GM23338 (cell line): ENCODE measurements at regions not wholly inside any gene's neighbourhood (a gene's known extent, or its start where the extent isn't known, plus 50 kb on each side); places are given as distances from the start of the nearest gene placed in this dataset.

Source experiments
- ATAC-seq: fragments of 200-7000 bp; cut with Tn5 transposase; 3 replicates; pipeline ENCODE4 v1.9.1; 2020
- DNase-seq: peaks from one replicate; pipeline ENCODE4 v3.0.0-alpha.2; 2015; ENCODE audit warnings: low spot score
- H2AFZ ChIP-seq: fragments of 200-600 bp; sonication (generic); 2 replicates; pipeline ENCODE4 v1.8.0; 2016; ENCODE audit warnings: antibody characterized with exemption, mild to moderate bottlenecking, moderate library complexity
- H3F3A ChIP-seq: fragments of 200-600 bp; sonication (generic); replicated peaks from 2 replicates; pipeline ENCODE4 v1.8.0; 2017; ENCODE audit warnings: antibody characterized with exemption, mixed run types, low read depth
- H3K27ac ChIP-seq: fragments of 200-600 bp; sonication (generic); 2 replicates; pipeline ENCODE4 v1.6.1; 2016; ENCODE audit warnings: low read depth
- H3K27me3 ChIP-seq: fragments of 200-600 bp; sonication (generic); 2 replicates; pipeline ENCODE4 v1.8.0; 2016; ENCODE audit warnings: mild to moderate bottlenecking, mixed run types, moderate library complexity; ENCODE audit not compliant: insufficient read depth
- H3K36me3 ChIP-seq: fragments of 200-600 bp; sonication (generic); 2 replicates; pipeline ENCODE4 v1.8.0; 2016; ENCODE audit warnings: mild to moderate bottlenecking; ENCODE audit not compliant: insufficient read depth
- H3K4me1 ChIP-seq: fragments of 200-600 bp; sonication (generic); 2 replicates; pipeline ENCODE4 v1.8.0; 2016; ENCODE audit warnings: mild to moderate bottlenecking, moderate library complexity; ENCODE audit not compliant: insufficient read depth
- H3K4me2 ChIP-seq: fragments of 200-600 bp; sonication (generic); 2 replicates; pipeline ENCODE4 v1.7.1; 2017; ENCODE audit warnings: mixed run types
- H3K4me3 ChIP-seq: fragments of 200-600 bp; sonication (generic); 2 replicates; pipeline ENCODE4 v1.6.1; 2016; ENCODE audit warnings: mixed run types
- H3K79me2 ChIP-seq: fragments of 200-600 bp; sonication (generic); replicated peaks from 2 replicates; pipeline ENCODE4 v1.8.0; 2017; ENCODE audit warnings: mild to moderate bottlenecking; ENCODE audit not compliant: insufficient read depth
- H3K9me2 ChIP-seq: fragments of 200-600 bp; sonication (generic); 2 replicates; pipeline ENCODE4 v1.8.0; 2017; ENCODE audit not compliant: insufficient read depth
- H4K20me1 ChIP-seq: fragments of 200-600 bp; sonication (generic); replicated peaks from 2 replicates; pipeline ENCODE4 v1.8.0; 2017; ENCODE audit warnings: mild to moderate bottlenecking; ENCODE audit not compliant: insufficient read depth
- H3K27ac Mint-ChIP-seq: 2 replicates; pipeline ENCODE4 v1.8.0; 2020; ENCODE audit warnings: inconsistent platforms, mild to moderate bottlenecking, moderate library complexity, mixed read lengths
- H3K27me3 Mint-ChIP-seq: 3 replicates; pipeline ENCODE4 v1.8.0; 2022; ENCODE audit warnings: low read depth, mild to moderate bottlenecking, moderate library complexity, mixed read lengths, inconsistent platforms; ENCODE audit not compliant: insufficient read depth, poor library complexity
- H3K36me3 Mint-ChIP-seq: 3 replicates; pipeline ENCODE4 v1.8.0; 2021; ENCODE audit warnings: low read depth, mild to moderate bottlenecking, inconsistent platforms, moderate library complexity, mixed read lengths
- H3K4me1 Mint-ChIP-seq: 3 replicates; pipeline ENCODE4 v1.8.0; 2020; ENCODE audit warnings: mild to moderate bottlenecking, inconsistent platforms, mixed read lengths
- H3K4me3 Mint-ChIP-seq: 3 replicates; pipeline ENCODE4 v1.8.0; 2021; ENCODE audit warnings: moderate library complexity, mild to moderate bottlenecking, inconsistent platforms, mixed read lengths
- H3K9me3 Mint-ChIP-seq: 3 replicates; pipeline ENCODE4 v1.8.0; 2020; ENCODE audit warnings: moderate library complexity, mild to moderate bottlenecking, inconsistent platforms, mixed read lengths
- CREB1 ChIP-seq: fragments of 250-450 bp; sonication (Bioruptor Pico); IDR thresholded peaks from 2 replicates; pipeline ENCODE4 v1.5.0; 2020; ENCODE audit warnings: low read depth, mild to moderate bottlenecking, moderate library complexity
- CTCF ChIP-seq, 2 experiments: fragments of 200-600 bp in 1 of 2; sonication (generic) in 1 of 2; conservative IDR thresholded peaks; 2 replicates each; pipeline versions ENCODE4 v1.5.1 to v1.6.1; 2016 to 2017; ENCODE audit warnings: antibody characterized with exemption in 2 of 2, low read depth in 2 of 2, mild to moderate bottlenecking in 2 of 2, moderate library complexity in 1 of 2
- ETS1 ChIP-seq: IDR thresholded peaks from 2 replicates; pipeline ENCODE4 v1.6.1; 2016; ENCODE audit warnings: antibody characterized with exemption
- EZH2 ChIP-seq: fragments of 200-600 bp; sonication (generic); IDR thresholded peaks from one replicate; pipeline ENCODE4 v1.8.0; 2017; ENCODE audit warnings: antibody characterized with exemption, mild to moderate bottlenecking, low read depth; ENCODE audit not compliant: unreplicated experiment
- EZH2phosphoT487 ChIP-seq: fragments of 200-600 bp; sonication (generic); IDR thresholded peaks from one replicate; pipeline ENCODE4 v1.8.1; 2018; ENCODE audit warnings: antibody characterized with exemption; ENCODE audit not compliant: unreplicated experiment
- JUNB ChIP-seq: IDR thresholded peaks from one replicate; pipeline ENCODE4 v1.6.1; 2016; ENCODE audit warnings: antibody characterized with exemption; ENCODE audit not compliant: unreplicated experiment
- NANOG ChIP-seq: IDR thresholded peaks from 2 replicates; pipeline ENCODE4 v1.6.1; 2016; ENCODE audit warnings: antibody characterized with exemption, borderline replicate concordance
- POLR2AphosphoS5 ChIP-seq: IDR thresholded peaks from 2 replicates; pipeline ENCODE4 v1.6.1; 2016; ENCODE audit warnings: antibody characterized with exemption, low read depth
- REST ChIP-seq: IDR thresholded peaks from one replicate; pipeline ENCODE4 v1.6.1; 2018; ENCODE audit warnings: antibody characterized with exemption; ENCODE audit not compliant: unreplicated experiment
- STAT1 ChIP-seq: IDR thresholded peaks from one replicate; pipeline ENCODE4 v1.6.1; 2016; ENCODE audit warnings: antibody characterized with exemption; ENCODE audit not compliant: unreplicated experiment
- ZNF114 ChIP-seq: fragments of 250-450 bp; sonication (Bioruptor Pico); IDR thresholded peaks from 2 replicates; pipeline ENCODE4 v1.5.0; 2020; ENCODE audit warnings: mild to moderate bottlenecking, moderate library complexity
- ZNF331 ChIP-seq: fragments of 250-450 bp; sonication (Bioruptor Pico); IDR thresholded peaks from 2 replicates; pipeline ENCODE4 v1.5.0; 2020; ENCODE audit warnings: low read depth, mild to moderate bottlenecking, moderate library complexity

- Histone ChIP-seq H3K4me3 (no peak overlapping the region), H3K27me3 (no peaks in the 10 kb centered on the region), H3K9me2 (0 out of 2 replicates have a peak, but pooled peaks cover 8% of the 10 kb centered on the region), H3K36me3 (no peaks in the 10 kb centered on the region), H3K4me2 (no peak overlapping the region), H3F3A (no peaks in the 10 kb centered on the region), H3K27ac (no peak overlapping the region), H2AFZ (no peak overlapping the region), H4K20me1 (no peaks in the 10 kb centered on the region), H3K4me1 (peaks cover 9% of the 10 kb centered on the region), H3K79me2 (no peaks in the 10 kb centered on the region)
- ATAC-seq (no peak), DNase-seq (no peak)
- no peak overlapping the region for H3K4me3 Mint-ChIP-seq
- H3K27me3 Mint-ChIP-seq = no peaks in the 10 kb centered on the region
- H3K9me3 Mint-ChIP-seq = no peaks in the 10 kb centered on the region
- TF ChIP-seq JUNB (no peak), STAT1 (no peak), CREB1 (CRISPR knock-in tag) (no peak), REST (no peak), EZH2phosphoT487 (no peak), EZH2 (no peak), NANOG (no peak), ZNF114 (CRISPR knock-in tag) (no peak), CTCF (conservative IDR thresholded peaks at IDR 0.05; ENCODE audit: low read depth in 2 of 2) (no peak), ETS1 (no peak), ZNF331 (CRISPR knock-in tag) (no peak), POLR2AphosphoS5 (no peak)
- H3K27ac Mint-ChIP-seq = no peak overlapping the region; the same call in 1 of the 2 replicates
- peaks cover 10% of the 10 kb centered on the region for H3K4me1 Mint-ChIP-seq
- no peaks in the 10 kb centered on the region for H3K36me3 Mint-ChIP-seq
These were observed 217.2 kb upstream of the NXPH2 start for GRCh38 chr2:138997346-138997745.
